SK-N-SH (cell line): ENCODE measurements at regions not wholly inside any gene's neighbourhood (a gene's known extent, or its start where the extent isn't known, plus 50 kb on each side); places are given as distances from the start of the nearest gene placed in this dataset.

Experiments used
- CTCF ChIP-seq: fragments of 200-600 bp; sonication (generic); IDR thresholded peaks from 2 replicates; pipeline ENCODE4 v1.6.1; 2017; ENCODE audit warnings: antibody characterized with exemption, mild to moderate bottlenecking, moderate library complexity
- EP300 ChIP-seq, 2 experiments: IDR thresholded peaks; 2 replicates each; pipeline versions ENCODE4 v1.4.0 to v1.6.1; 2012; ENCODE audit warnings: borderline replicate concordance in 1 of 2, low read depth in 1 of 2, low read length in 1 of 2
- MXI1 ChIP-seq: IDR thresholded peaks from 2 replicates; pipeline ENCODE4 v1.6.1; 2012; ENCODE audit warnings: mild to moderate bottlenecking, low read depth, low read length, improper control_type of control experiment
- PBX3 ChIP-seq: IDR thresholded peaks from 2 replicates; pipeline ENCODE4; 2012
- POLR2AphosphoS5 ChIP-seq: IDR thresholded peaks from 2 replicates; pipeline ENCODE4 v1.6.1; 2012; ENCODE audit warnings: low read depth, low read length
- RAD21 ChIP-seq: IDR thresholded peaks from 2 replicates; pipeline ENCODE4 v1.6.1; 2012; ENCODE audit warnings: mild to moderate bottlenecking, low read length
- REST ChIP-seq: IDR thresholded peaks from 2 replicates; pipeline ENCODE4 v1.6.1; 2012; ENCODE audit warnings: mild to moderate bottlenecking, low read depth, low read length, moderate library complexity
- SIN3A ChIP-seq: IDR thresholded peaks from 2 replicates; pipeline ENCODE4 v1.6.1; 2012; ENCODE audit warnings: low read depth, mild to moderate bottlenecking, low read length, moderate library complexity, borderline replicate concordance
- TAF1 ChIP-seq: IDR thresholded peaks from 2 replicates; pipeline ENCODE4 v1.6.1; 2012; ENCODE audit warnings: low read depth, mild to moderate bottlenecking, low read length, moderate library complexity, borderline replicate concordance
- TCF12 ChIP-seq: IDR thresholded peaks from 2 replicates; pipeline ENCODE4 v1.4.0; 2012
- USF1 ChIP-seq: IDR thresholded peaks from 2 replicates; pipeline ENCODE4 v1.4.0; 2012; ENCODE audit warnings: low read depth, borderline replicate concordance

GRCh38 chr7:131083781-131084180 lies 243.9 kb upstream of the MKLN1 start:
- no peak for TF ChIP-seq CTCF
- no peak for TF ChIP-seq SIN3A
- no peak for TF ChIP-seq POLR2AphosphoS5
- TF ChIP-seq TCF12, result no peak
- no peak for TF ChIP-seq TAF1
- TF ChIP-seq MXI1, result no peak
- TF ChIP-seq PBX3, result no peak
- TF ChIP-seq REST, result no peak
- no peak for TF ChIP-seq USF1
- TF ChIP-seq RAD21, result no peak
- TF ChIP-seq EP300 (IDR thresholded peaks at IDR 0.05; ENCODE audit: borderline replicate concordance in 1 of 2, low read depth in 1 of 2, low read length in 1 of 2), result no peak
